Peyer's patch (tissue), 4 donors: ENCODE measurements at regions not wholly inside any gene's neighbourhood (a gene's known extent, or its start where the extent isn't known, plus 50 kb on each side); places are given as distances from the start of the nearest gene placed in this dataset.

Experiments used
- DNase-seq, 3 donors: peaks; one replicate each; pipeline ENCODE4 v3.0.0-alpha.2; 2017 to 2019
- H3K27ac ChIP-seq, 4 donors: fragments of 200-600 bp; sonication (generic); one replicate each; pipeline ENCODE4 v1.5.1; 2016 to 2019
- H3K27me3 ChIP-seq, 2 donors: fragments of 200-600 bp; sonication (generic); one replicate each; pipeline ENCODE4 v1.5.1; 2019
- H3K36me3 ChIP-seq, 3 donors: fragments of 200-600 bp; sonication (generic); one replicate each; pipeline ENCODE4 v1.5.1; 2016 to 2019
- H3K4me1 ChIP-seq, 4 donors: fragments of 200-600 bp; sonication (generic); one replicate each; pipeline ENCODE4 v1.5.1; 2016 to 2019
- H3K4me3 ChIP-seq, 4 donors: fragments of 200-600 bp; sonication (generic); 1 replicate in 3 of 4; 2 replicates in 1 of 4; pipeline ENCODE4 v1.5.1; 2016 to 2019; ENCODE audit warnings: mild to moderate bottlenecking in 1 of 4
- H3K9me3 ChIP-seq, 4 donors: fragments of 200-600 bp; sonication (generic); one replicate each; pipeline ENCODE4 v1.5.1; 2016 to 2019; ENCODE audit warnings: mild to moderate bottlenecking in 1 of 4
- POLR2A ChIP-seq, 2 donors: fragments of 450-650 bp; IDR thresholded peaks; one replicate each; pipeline ENCODE4 v1.5.1; 2017; ENCODE audit warnings: antibody characterized with exemption in 2 of 2, mild to moderate bottlenecking in 2 of 2, moderate library complexity in 2 of 2
- TF ChIP-seq, protein P1 (sequence below), 6 experiments: fragments of 450-650 bp in 4 of 6; fragments of 200-600 bp in 2 of 6; sonication (generic) in 1 of 6; IDR thresholded peaks; one replicate each; pipeline ENCODE4 v1.5.1; 2017 to 2019; ENCODE audit warnings: antibody characterized with exemption in 6 of 6, mild to moderate bottlenecking in 3 of 6, moderate library complexity in 1 of 6

DNA sequence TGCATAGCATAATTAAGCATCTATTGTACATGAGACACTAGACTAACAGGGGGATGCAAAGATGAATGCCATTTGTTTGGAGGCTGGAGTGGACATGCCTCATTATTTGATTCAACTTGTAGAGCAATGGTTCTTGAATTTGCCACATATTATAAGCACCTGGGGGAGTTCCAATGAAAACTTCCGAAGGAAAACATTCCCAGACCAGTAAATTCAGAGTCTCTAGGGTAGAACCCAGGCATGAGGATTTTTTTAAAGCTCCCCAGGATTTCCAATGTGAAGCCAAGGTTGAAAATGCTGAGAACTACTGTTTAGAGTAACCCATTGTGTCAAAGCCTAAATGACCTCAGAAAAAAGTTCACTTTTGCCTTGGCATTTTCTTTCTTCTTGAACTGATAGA lies 93.9 kb upstream of the ITGA1 start:
- H3K4me1 ChIP-seq: no peaks in the 10 kb centered on the region
- no peaks in the 10 kb centered on the region for H3K27me3 ChIP-seq
- H3K36me3 ChIP-seq: no peaks in the 10 kb centered on the region
- no peak for DNase-seq
- H3K27ac ChIP-seq: no peak overlapping the region
- no peak overlapping the region for H3K4me3 ChIP-seq
- no peak for TF ChIP-seq POLR2A (IDR thresholded peaks at IDR 0.05)
- TF ChIP-seq, protein P1, sequence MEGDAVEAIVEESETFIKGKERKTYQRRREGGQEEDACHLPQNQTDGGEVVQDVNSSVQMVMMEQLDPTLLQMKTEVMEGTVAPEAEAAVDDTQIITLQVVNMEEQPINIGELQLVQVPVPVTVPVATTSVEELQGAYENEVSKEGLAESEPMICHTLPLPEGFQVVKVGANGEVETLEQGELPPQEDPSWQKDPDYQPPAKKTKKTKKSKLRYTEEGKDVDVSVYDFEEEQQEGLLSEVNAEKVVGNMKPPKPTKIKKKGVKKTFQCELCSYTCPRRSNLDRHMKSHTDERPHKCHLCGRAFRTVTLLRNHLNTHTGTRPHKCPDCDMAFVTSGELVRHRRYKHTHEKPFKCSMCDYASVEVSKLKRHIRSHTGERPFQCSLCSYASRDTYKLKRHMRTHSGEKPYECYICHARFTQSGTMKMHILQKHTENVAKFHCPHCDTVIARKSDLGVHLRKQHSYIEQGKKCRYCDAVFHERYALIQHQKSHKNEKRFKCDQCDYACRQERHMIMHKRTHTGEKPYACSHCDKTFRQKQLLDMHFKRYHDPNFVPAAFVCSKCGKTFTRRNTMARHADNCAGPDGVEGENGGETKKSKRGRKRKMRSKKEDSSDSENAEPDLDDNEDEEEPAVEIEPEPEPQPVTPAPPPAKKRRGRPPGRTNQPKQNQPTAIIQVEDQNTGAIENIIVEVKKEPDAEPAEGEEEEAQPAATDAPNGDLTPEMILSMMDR (IDR thresholded peaks at IDR 0.05): no peak
- no peaks in the 10 kb centered on the region for H3K9me3 ChIP-seq

DNA sequence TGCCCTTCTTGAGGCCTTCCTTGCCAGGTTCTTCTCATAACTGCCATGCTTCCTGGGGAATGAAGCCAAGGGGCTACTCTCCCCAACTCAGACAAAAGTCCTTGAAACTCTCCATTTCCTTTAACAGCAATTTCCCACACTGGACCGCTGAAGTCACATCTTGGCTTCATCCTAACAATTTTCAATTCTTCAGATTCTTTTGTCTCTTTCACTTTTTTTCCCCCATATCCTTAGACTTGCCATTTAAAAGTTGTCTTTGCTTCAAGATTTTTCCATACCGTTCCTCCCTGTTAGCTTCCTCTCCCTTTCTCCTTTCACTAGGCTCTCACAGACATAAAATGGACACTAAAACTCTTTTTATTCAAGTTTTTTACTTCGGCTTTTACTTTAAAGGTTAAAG lies 93.1 kb upstream of the ITGA1 start:
- no peak for DNase-seq
- TF ChIP-seq, protein P1 (IDR thresholded peaks at IDR 0.05): no peak
- no peak for TF ChIP-seq POLR2A (IDR thresholded peaks at IDR 0.05)
- Histone ChIP-seq H3K27ac (no peak overlapping the region), H3K9me3 (no peaks in the 10 kb centered on the region), H3K4me3 (no peak overlapping the region), H3K36me3 (no peaks in the 10 kb centered on the region), H3K4me1 (no peaks in the 10 kb centered on the region), H3K27me3 (no peaks in the 10 kb centered on the region)

DNA sequence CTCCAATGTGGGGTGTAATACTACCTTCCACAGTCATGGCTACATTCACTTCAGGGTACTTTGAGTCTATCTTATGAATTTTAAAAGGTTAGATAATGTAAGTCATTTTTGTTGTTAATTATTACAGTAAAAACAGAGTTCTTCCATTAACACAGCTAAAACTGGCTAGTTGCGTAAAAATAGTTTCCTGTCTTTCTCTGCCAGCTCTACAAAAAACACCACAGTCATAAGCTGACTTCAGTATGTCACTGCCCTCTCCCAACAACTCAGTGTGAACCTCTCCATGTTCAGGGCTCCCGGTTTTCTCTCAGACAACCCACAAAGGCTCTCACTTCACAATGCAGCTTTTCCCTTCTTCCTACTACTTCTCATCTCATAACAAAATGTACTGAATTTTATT lies 84.8 kb upstream of the ITGA1 start:
- H3K27ac ChIP-seq: no peak overlapping the region
- H3K27me3 ChIP-seq: no peaks in the 10 kb centered on the region
- H3K36me3 ChIP-seq: no peaks in the 10 kb centered on the region
- no peak overlapping the region for H3K4me3 ChIP-seq
- TF ChIP-seq POLR2A (IDR thresholded peaks at IDR 0.05): no peak
- TF ChIP-seq, protein P1 (IDR thresholded peaks at IDR 0.05): no peak
- no peaks in the 10 kb centered on the region for H3K9me3 ChIP-seq
- H3K4me1 ChIP-seq: no peaks in the 10 kb centered on the region
- DNase-seq: no peak

GRCh38 chr5:52703321-52703720 lies 84.4 kb upstream of the ITGA1 start:
- H3K9me3 ChIP-seq: no peaks in the 10 kb centered on the region
- H3K27me3 ChIP-seq: no peaks in the 10 kb centered on the region
- H3K4me1 ChIP-seq: no peaks in the 10 kb centered on the region
- no peak overlapping the region for H3K4me3 ChIP-seq
- no peak for DNase-seq
- H3K36me3 ChIP-seq: no peaks in the 10 kb centered on the region
- no peak for TF ChIP-seq POLR2A (IDR thresholded peaks at IDR 0.05)
- TF ChIP-seq, protein P1 (IDR thresholded peaks at IDR 0.05): no peak
- no peak overlapping the region for H3K27ac ChIP-seq

- TF ChIP-seq, protein P1 (IDR thresholded peaks at IDR 0.05): no peak
- no peak for TF ChIP-seq POLR2A (IDR thresholded peaks at IDR 0.05)
- H3K4me1 ChIP-seq: peaks cover 0 to 14% (median 2%) of the 10 kb centered on the region in 4 donors
- no peak for DNase-seq
- no peaks in the 10 kb centered on the region for H3K9me3 ChIP-seq
- H3K36me3 ChIP-seq: no peaks in the 10 kb centered on the region
- H3K27ac ChIP-seq: no peak overlapping the region
- no peak overlapping the region for H3K4me3 ChIP-seq
- no peaks in the 10 kb centered on the region for H3K27me3 ChIP-seq
Measured at GRCh38 chr5:52705720-52706119, 82.0 kb upstream of the ITGA1 start.

- H3K9me3 ChIP-seq: no peaks in the 10 kb centered on the region
- no peak for DNase-seq
- H3K4me3 ChIP-seq: no peak overlapping the region
- no peak for TF ChIP-seq POLR2A (IDR thresholded peaks at IDR 0.05)
- TF ChIP-seq, protein P1 (IDR thresholded peaks at IDR 0.05): no peak
- H3K27ac ChIP-seq: no peak overlapping the region
- H3K36me3 ChIP-seq: no peaks in the 10 kb centered on the region
- H3K4me1 ChIP-seq: peaks cover 0 to 19% (median 2%) of the 10 kb centered on the region in 4 donors
- H3K27me3 ChIP-seq: no peaks in the 10 kb centered on the region
Measured at GRCh38 chr5:52706775-52707174, 80.9 kb upstream of the ITGA1 start.
